Thyroid gland (tissue), 4 donors: ENCODE measurements at regions not wholly inside any gene's neighbourhood (a gene's known extent, or its start where the extent isn't known, plus 50 kb on each side); places are given as distances from the start of the nearest gene placed in this dataset.

Experiments
- POLR2A ChIP-seq, 2 donors: fragments of 450-650 bp; IDR thresholded peaks; one replicate each; pipeline ENCODE4 v1.6.1; 2017; ENCODE audit warnings: antibody characterized with exemption in 2 of 2, mild to moderate bottlenecking in 2 of 2, moderate library complexity in 1 of 2
- TF ChIP-seq, protein P1 (sequence below), 6 experiments: fragments of 200-600 bp in 3 of 6; fragments of 450-650 bp in 3 of 6; sonication (generic) in 3 of 6; IDR thresholded peaks; one replicate each; pipeline ENCODE4 v1.5.1; 2016 to 2019; ENCODE audit warnings: antibody characterized with exemption in 6 of 6, mild to moderate bottlenecking in 2 of 6, inconsistent platforms in 1 of 6, moderate library complexity in 1 of 6

DNA sequence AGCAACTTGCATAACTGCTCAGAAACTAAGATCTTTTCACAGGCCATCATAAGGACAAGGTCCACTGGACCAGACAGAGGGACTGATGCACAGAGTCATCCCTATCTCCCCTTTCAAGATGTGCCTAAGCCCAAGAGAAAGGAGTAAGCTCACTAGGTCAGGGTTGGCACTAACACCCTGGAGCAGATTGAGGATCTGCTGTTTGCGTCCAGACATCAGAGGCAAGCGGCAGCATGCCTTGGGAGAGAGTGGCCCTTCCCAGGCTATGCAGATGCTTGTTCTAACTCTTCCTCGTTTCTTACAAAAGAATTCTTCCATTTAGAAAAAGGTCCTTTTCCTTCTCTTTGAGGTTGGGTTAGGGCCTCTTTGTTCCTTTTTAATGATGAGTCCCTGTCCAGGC, 187.2 kb downstream of the KCNA5 start:
- TF ChIP-seq, protein P1, sequence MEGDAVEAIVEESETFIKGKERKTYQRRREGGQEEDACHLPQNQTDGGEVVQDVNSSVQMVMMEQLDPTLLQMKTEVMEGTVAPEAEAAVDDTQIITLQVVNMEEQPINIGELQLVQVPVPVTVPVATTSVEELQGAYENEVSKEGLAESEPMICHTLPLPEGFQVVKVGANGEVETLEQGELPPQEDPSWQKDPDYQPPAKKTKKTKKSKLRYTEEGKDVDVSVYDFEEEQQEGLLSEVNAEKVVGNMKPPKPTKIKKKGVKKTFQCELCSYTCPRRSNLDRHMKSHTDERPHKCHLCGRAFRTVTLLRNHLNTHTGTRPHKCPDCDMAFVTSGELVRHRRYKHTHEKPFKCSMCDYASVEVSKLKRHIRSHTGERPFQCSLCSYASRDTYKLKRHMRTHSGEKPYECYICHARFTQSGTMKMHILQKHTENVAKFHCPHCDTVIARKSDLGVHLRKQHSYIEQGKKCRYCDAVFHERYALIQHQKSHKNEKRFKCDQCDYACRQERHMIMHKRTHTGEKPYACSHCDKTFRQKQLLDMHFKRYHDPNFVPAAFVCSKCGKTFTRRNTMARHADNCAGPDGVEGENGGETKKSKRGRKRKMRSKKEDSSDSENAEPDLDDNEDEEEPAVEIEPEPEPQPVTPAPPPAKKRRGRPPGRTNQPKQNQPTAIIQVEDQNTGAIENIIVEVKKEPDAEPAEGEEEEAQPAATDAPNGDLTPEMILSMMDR (IDR thresholded peaks at IDR 0.05), result no peak
- no peak for TF ChIP-seq POLR2A (IDR thresholded peaks at IDR 0.05)
